NCI-H2196 (cell line): ENCODE measurements at regions not wholly inside any gene's neighbourhood (a gene's known extent, or its start where the extent isn't known, plus 50 kb on each side); places are given as distances from the start of the nearest gene placed in this dataset.
"Not testable (repeated sequence)": the region's sequence is repeated elsewhere in the genome, so short reads cannot be mapped to it uniquely, and the experiment has no call there.

Source experiments
- DNase-seq: peaks from one replicate; lab custom pipeline; 2025; ENCODE audit not compliant: unreplicated experiment; lab: John Stamatoyannopoulos, UW

DNA sequence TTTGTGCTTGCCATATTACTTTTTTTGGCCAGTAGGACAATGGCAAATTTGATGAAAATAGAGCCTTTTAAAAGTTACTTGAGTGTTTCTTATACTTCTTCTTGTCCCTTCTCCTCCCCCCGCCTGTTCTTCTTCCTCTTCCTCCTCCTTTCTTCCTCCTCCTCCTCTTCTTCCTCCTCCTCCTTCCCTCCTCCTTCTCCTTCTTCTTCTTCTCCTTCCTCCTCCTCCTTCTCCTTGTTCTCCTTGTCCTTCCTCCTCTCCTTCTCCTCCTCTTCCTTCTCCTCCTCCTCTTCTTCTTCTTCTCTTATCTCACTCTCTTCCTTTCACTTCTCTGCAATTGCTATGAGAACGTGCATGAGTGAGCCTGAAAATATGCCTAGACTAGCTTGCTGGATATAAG is 466.2 kb upstream of the NR5A2 start:
- no peak for DNase-seq

DNA sequence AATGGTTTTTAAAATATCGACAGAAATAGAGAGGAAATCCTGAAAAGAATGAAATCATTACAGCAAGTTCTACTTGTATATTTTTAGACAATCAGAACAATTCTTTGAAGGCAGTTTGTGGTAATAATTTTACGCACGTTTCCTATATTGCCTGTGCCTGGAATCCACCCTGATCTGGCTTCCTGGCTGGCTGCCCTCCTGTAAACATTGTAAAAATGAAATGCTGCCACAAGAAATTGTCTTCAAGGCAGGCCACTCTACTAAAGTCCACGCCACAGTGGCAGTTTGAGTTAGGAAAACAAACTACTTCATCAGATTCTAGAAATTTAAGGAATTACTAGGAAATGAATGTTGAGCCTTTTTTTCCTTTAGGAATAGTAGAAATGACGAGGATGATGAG is 454.5 kb upstream of the NR5A2 start:
- DNase-seq = no peak

DNA sequence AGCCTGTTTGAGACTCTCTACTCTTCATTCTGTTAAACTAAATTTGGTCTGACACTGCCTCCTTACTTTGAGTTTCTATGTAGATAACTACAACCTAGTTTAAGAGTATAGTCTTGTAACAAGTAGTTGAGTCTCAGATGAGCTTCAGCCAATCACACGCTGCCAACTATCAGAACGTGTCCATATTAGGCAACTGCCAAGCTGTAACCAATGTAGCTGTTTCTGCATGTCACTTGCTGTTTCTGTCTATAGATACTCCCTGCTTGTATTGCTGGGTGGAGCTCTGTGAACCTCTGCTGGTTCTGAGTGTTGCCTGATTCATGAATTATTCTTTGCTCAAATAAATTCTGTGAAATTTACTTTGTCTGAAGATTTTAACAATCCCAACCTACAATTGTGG is 452.6 kb upstream of the NR5A2 start:
- DNase-seq = no peak

DNA sequence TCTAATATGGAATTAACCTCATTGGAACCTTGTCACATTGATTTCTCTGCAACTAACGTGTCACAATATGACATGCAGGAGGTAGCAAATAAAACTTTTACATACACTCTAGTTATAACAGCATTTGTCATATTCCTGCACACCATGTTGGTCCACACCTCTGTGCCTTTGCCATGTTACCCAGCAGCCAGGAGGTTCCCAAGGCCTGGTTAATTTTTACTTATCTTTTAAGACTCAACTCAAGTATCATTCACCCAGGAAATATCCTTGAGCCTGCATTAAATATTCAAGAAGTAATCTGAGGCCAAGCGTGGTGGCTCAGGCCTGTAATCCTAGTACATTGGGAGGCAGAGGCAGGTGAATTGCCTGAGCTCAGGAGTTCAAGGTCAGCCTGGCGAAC is 447.2 kb upstream of the NR5A2 start:
- DNase-seq = no peak

DNA sequence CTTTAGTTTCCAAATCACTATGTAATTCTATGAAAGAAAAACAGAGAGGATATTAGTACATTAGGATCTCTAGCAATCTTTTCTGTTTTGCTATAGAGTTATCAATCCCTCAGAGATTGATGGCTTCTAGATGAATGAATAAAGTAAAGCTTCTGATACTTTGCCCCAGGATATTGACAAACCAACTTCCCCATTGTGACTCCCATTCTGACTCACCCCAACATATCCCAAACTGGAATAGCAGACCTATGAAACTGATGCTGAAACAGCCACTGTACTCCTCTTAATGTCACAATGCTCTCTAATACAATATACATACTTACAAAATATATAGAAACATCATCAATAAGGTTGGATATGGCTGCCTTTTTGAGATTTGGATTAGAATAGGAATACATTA is 442.1 kb upstream of the NR5A2 start:
- DNase-seq = no peak

DNA sequence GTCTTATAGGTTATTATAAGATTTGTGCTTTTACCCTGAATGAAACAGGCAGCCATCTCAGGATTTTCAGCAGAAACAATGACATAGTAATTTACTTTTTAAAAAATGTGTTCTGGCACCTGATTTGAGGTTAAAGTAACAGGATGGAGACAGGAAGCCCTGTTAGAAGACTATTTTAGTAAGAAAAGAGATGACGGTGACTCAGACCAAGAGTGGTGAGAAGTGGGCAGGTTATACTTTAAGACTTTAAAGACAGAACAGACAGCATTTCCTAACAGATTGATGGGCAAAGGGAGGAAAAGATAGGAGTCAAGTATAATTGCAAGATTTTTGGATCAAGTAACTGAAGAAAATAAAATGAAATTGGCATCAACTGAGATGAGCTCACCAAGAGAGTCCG is 436.8 kb upstream of the NR5A2 start:
- no peak for DNase-seq

DNA sequence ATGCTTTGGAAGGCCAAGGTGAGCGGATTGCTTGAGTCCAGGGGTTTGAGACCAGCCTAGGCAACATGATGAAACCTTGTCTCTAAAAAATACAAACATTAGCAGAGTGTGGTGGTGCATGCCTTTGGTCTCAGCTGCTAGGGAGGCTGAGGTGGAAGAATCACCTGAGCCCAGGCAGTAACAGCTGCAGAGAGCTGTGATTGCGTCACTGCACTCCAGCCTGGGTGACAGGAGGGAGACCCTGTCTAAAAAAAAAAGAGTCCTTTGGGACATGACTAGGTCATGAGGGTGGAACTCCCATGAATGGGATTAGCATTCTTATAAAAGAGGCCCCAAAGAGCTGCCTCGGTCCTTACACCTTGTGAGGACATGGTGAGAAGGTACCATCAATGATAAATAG is 436.0 kb upstream of the NR5A2 start:
- DNase-seq = no peak

DNA sequence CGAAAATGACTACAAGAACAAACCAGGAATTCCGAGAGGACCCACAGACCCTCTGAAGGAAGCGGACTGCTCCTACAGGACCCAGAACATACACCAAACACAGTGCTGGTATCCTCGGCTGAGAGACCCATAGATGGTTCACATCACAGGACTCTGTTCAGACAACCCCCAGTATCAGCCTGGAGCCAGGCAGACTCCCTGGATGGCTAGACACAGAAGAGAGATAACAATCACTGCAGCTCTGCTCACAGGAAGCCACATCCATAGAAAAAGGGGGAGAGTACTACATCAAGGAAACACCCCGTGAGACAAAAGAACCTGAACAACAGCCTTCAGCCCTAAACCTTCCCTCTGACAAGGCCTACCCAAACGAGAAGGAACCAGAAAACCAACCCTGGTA is 434.0 kb upstream of the NR5A2 start:
- DNase-seq = no peak

DNA sequence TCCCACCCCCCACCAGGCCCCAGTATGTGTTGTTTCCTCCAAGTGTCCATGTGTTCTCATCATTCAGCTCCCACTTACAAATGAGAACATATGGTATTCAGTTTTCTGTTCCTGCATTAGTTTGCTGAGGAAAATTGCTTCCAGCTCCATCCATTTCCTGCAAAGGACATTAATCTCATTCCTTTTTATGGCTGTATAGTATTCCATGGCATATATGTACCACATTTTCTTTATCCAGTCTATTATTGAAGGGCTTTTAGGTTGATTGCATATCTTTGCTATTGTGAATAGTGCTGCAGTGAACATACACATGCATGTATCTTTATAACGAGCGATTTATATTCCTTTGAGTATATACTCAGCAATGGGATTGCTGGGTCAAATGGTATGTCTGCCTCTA is 431.1 kb upstream of the NR5A2 start:
- DNase-seq = not testable (repeated sequence)

DNA sequence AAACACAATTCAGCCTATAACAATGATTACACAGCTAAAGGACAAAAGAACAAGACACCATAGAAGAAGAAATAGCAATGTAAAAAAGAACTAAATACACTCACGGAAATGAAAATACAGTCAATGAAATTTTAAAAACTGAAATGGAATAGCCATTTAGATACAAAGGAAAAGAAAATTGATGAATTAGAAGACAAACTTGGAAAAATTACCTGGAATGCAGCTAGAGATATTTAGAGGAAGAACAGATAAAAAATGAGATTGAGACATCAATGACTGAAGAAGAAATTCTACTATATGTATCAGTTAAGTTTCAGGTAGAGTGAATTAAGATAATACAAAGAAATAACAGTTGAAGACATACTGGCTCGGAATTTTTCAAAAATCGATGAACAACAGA is 430.4 kb upstream of the NR5A2 start:
- DNase-seq = no peak

DNA sequence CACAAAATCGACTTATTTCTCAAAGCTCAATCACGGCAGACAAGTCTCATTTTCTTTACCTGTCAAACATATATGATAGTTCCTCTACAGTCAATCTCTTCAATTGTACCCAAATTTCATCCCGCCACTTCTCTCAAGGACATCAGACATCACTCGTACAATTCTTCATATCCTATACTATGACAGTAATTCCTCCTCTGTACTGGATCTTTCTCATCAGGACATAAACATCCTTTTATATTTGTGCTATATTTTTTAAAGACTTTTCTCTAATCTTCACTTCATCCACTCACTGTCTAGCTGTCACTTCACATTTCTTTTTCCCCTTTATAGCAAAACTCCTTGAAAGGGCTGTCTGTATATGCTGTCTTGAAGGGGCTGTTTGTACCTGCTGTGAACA is 419.1 kb upstream of the NR5A2 start:
- no peak for DNase-seq

DNA sequence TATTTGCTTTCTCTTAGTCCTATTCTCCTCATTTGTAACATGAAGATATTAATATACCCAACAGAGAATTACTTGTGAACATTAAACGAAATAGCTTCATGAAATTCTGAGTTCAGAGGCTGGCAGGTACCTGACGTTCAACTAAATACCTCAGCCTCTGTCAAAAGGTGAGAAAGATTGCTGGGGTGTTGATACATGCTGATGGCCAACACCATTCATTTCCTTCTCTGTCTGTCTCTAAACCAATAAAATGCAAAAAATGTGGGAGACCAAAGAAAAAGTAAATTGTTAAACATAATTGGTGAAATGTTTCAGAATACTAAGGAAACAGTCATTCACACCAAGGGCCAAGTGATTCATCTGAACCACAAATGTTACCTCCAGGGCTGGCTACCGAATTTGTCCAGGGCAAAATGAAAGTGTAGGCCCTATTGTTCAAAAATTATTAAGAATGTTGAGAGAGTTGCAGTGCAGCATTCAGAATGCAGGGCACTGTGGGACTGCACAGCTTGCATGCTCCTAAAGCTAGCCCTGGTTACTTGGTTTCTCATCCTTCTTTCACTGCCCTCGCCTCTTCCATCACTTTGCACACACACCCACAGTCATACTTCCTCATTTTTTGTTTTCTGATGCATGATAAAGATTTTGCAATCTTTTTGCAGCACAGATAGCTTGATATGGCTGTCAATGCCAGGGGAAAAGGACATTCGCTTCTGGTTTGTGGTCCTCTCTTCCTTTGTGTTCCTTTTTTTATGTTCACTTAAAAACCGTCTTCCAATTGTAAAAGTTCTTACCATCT is 414.3 kb upstream of the NR5A2 start:
- no peak for DNase-seq

DNA sequence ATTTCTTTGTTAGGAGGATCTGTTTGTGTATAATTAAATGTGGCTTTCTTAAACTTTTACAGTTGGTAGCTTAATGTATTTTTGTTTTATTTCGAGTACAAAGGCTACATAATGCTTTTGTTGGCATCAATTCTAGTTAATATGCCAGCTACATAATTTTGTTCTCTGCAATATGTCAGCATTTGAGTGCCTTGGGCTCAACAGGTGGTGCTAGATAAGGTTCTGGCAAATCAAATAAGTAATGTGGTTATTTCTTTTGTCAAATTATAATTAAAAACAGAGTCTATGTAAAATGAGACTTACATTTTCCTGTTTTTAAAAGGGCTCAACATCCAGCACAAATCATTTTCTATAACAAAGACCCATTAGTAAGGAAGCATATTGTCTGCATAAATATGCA is 410.6 kb upstream of the NR5A2 start:
- DNase-seq = no peak

DNA sequence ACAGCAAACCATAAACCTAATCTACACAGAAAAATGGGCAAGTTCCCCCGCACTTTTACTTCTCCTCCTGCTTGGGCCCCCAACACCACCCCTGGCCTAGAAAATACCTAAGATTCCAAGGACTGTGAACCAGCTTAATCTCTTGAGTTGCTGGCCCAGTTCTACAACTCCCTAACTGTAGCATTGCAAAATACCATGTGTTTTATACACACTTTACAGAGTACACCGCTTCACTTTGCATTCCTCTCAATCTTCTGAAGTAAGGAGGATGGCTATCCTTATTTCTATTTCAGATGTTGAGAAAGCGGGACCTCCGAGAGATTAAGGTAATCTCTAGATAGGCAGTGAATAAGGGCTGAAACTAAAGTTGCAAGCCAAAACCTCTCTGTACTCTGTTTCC is 408.3 kb upstream of the NR5A2 start:
- DNase-seq = no peak

DNA sequence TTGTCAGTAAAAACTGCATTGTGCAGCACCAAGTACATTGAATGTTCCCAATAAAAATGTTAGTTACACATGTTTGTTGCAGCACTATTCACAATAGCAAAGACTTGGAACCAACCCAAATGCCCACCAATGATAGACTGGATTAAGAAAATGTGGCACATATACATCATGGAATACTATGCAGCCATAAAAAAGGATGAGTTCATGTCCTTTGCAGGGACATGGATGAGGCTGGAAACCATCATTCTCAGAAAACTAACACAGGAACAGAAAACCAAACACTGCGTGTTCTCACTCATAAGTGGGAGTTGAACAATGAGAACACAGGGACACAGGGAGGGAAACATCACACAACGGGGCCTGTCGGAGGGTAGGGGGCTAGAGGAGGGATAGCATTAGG is 401.3 kb upstream of the NR5A2 start:
- not testable (repeated sequence) for DNase-seq

DNA sequence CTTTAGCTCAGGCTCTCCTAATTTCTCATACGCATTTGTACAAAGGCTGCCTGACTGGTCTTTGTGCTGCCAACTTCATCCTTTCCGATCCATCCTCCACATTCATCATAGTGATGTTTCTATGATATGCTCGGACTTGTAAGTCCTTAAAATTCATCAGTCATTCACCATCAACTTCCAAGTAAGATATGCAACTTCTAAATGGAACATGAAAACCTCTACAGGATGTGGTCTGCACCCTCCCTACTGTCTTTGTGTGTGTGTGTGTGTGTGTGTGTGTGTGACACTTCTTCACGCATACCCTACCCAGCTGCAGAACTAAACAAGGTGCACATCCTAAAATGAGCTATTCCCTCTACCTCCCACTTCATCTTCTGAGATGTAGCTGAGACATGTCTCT is 397.9 kb upstream of the NR5A2 start:
- no peak for DNase-seq

DNA sequence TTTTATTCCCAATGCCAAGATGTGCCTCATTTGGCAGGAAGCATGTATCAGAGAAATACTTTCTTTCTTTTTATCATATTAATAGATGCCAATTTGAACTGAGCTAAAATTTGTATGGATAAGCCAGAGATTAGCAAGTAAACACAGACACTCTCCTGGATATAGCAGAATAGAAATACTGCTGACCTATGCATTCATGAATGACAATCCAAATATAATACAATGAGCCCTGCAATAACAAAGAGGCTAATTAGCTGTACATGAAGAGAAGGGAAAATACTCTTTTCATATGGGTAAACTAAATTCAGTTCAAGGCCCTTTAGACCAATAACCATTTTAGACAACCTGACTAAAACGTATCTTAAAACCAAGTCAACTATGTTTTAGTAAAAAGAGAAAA is 388.1 kb upstream of the NR5A2 start:
- no peak for DNase-seq

DNA sequence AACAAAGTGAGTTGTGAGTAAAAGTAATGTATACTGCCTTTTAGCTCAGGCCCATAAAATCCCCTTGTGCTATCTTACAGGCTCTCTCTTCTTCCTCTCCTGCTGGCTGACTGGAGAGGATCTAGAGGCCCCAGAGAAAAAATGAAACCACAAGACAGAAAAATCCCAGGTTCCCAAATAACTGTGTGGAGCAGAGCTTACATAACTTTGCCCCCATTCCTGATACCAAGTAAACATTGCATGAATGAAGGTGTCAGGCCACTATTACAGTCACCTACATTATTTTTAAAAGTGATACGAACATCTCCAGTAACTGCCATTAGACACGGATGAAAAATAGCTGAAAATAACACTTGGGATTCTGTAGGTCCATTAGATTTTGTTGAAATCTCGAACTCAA is 386.0 kb upstream of the NR5A2 start:
- DNase-seq = no peak

DNA sequence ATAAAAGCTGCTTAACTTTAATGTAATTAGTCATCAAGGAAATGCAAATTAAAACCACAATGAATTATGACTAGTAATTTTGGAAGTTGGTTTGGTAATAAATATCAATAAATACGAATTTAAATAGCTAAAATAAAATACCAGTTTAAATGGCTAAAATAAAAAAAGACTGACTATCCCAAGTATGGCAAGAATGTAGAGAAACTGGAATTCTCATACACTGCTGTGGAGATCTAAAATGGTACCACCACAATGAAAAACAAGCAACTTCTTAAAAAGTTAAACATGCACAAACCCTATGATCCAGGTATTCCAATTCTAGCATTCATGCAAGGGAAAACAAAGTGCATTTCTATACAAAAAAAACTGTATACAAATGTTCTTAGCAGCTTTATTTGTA is 382.6 kb upstream of the NR5A2 start:
- no peak for DNase-seq

DNA sequence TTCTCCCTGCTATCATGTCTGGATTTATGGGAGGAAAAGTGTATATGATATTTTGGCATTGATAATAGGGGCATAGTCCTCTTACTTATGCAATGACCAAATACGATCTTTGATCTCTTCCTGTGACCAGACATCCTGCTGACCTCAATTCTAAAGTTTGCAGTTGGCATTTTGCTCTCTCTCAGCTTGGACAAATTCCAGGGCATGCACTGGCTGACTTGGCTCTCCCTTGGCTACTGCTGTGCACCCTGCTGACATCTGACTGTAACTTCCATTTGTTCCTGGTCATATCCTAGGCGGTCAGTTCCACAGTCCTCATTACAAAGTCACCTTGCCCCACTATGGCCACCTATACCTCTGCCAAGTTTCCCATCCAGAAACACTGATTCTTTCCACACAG is 380.7 kb upstream of the NR5A2 start:
- DNase-seq = no peak

DNA sequence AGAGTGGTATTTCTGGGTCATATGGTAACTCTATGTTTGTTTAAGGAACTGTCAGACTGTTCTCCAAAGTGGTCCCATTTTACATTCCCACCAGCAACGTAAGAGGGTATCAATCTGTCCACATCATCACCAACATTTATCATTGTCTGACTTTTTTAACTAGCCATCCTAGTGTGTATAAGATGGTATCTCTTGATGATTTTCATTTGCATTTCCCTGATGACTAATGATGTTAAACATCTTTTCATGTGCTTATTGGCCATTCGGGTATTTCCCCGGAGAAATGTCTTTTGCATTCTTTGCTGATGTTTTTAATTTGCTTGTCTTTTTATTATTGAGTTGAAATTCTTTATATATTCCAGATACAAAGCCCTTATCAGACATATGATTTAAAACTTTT is 370.1 kb upstream of the NR5A2 start:
- no peak for DNase-seq

DNA sequence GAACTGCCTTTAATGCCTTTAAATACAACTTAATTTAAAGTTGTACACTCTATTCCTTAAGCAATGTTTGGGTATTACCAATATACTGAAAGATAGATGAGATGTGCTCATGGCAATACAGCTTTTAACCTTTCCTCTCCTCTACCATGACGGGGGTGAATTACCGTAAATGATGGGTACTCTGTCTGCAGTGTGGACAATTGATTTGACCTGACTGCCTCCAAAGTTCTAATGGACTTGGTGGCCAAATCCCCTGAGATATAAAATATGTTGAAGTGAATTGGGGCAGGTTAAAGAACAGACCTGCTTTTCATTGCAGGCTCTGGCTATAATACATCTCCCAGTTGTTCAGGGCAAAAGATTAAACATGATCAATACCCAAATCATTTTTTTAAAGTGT is 367.4 kb upstream of the NR5A2 start:
- DNase-seq = no peak

DNA sequence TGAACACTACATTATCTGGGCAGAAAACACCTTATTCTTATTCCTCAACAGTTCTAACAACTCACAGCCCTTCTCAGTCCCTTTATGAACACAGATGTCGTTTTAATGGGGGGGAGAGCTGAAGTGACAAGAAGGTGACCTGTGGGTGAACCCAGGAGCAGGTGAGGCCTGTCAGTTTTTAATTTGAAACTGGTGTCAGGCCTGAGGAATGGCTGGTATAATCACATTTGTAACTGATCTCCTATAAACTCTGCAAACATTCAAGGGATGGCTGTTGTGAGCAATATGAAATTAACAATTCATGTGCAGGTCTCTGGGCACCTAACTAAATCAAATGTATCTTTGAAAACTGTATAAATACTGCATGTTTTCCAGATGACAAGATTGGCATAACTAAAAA is 362.1 kb upstream of the NR5A2 start:
- DNase-seq = no peak

DNA sequence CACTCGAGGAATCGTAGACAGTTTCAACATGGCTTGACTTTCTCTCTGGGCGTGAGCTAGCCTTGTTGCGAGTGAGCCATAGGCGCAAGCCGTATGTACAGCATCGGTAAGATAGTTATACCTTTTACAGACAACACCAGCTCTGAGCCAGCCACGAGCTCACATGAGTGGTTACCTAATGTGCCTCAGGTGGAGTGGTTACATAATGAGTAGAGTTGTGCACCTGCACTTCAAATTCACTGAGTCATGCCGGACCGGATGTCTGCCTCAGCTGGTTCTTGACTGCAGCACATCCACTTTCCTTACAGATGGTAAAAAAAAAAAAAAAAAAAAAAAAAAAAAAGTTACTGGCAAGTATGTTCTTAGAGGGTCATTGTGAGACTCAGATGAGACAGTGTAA is 360.4 kb upstream of the NR5A2 start:
- no peak for DNase-seq
